NCI-H2227 (cell line): ENCODE measurements at regions not wholly inside any gene's neighbourhood (a gene's known extent, or its start where the extent isn't known, plus 50 kb on each side); places are given as distances from the start of the nearest gene placed in this dataset.
"Not testable (repeated sequence)": the region's sequence is repeated elsewhere in the genome, so short reads cannot be mapped to it uniquely, and the experiment has no call there.

Experiments used
- DNase-seq: peaks from one replicate; lab custom pipeline; 2025; ENCODE audit not compliant: unreplicated experiment; lab: John Stamatoyannopoulos, UW

DNA sequence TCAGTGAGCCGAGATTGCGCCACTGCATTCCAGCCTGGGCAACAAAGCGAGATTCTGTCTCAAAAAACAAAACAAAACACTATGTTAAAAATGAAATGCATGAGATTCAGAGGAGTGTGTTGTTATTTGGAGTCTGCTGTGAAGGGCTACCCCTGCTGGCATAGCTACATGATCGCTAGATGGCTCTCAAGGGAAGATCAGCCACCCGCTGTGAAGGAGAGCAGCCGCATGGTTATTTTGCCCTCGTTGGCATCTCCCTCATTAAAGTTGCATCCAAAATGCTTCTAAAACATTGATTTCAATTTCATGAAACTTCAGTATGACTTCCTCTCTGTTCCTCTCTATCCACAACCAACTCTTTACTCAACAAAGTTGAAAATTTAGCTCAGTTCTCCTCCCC is 54.8 kb upstream of the NDUFV2 start:
- no peak for DNase-seq

DNA sequence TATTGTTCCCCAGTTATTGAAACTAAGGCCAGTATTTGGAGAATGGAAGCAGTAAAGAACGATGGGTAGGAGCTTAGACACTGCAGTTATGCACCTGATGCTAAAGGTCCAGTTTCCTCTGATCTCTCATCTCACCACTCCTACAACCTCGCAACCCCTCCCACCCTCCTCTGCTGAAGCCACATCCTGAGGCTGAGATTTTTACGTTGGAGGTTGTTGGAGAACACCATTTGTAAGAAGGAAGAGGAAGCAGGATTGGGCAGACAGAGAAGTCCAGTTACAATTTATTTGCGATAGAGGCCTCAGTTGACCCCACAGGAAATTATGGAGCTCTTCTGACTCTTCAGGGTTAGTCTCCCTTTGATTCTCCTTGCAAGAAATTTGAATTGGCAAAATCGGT is 54.3 kb upstream of the NDUFV2 start:
- no peak for DNase-seq

DNA sequence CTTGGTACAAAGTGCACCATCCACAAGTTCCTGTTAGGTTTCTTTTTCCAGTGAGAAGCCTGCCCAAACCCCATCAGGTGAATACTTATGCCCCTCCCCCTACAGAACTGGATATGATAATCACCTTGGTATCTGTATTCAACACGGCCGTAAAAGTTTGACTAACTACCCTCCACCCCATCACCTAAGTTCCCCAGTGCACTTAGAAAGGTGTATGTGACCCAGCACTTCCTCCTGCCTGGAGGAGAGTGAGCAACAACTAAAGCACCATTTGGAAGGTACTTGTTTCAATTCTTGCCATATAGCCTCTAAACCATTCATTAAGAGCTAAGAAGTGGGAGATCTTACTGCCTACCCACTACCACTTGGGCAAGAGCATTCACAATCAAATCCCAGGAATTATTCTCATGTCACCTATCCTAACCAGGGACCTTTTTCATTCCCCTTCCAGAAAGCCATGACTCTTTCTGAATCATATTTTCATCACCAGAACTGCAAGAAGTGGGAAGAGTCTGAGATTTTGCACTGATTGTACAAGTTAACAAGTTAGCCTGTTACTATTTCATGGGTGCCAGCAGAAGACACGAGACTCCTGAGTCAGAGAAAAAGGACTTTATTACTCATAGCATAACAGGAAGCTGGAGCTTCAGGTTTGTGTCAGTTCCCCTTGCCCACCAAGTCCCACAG is 53.5 kb upstream of the NDUFV2 start:
- no peak for DNase-seq

DNA sequence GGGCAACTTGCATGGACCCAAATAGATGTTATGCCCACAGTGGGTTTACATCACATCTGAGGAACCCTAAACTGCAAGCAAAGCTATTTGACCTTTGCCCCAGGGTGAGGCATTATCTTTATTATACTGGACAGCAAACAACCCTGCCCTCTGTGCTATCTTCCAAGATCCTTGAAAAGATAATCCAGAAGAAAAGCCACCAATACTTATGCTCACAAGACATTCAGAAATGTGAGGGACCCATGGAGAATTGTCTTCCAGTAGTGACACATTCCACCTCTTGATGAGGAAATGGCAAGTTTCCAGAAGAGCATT is 53.0 kb upstream of the NDUFV2 start:
- no peak for DNase-seq

DNA sequence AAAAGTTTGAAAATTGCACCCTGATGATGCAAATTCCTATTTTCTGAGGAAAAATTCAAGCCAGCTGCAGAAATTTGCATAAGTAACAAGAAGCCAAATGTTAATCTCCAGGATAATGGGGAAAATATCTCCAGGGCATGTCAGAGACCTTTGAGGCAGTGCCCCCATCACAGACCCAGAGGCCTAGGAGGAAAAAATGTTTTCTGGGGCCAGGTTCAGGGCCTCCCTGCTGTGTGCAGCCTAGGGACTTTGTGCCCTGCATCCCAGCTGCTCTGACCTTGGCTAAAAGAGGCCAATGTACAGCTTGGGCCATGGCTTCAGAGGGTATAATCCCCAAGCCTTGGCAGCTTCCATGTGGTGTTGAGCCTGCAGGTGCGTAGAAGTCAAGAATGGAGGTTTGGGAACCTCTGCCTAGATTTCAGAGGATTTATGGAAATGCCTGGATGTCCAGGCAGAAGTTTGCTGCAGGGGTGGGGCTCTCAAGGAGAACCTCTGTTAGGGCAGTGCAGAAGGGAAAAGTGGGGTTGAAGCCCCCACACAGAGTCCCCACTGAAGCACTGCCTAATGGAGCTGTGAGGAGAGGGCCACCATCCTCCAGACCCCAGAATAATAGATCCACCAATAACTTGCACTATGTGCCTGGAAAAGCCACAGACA is 51.7 kb upstream of the NDUFV2 start:
- DNase-seq, result not testable (repeated sequence)
